ENCODE measurements at regions not wholly inside any gene's neighbourhood (a gene's known extent, or its start where the extent isn't known, plus 50 kb on each side); places are given as distances from the start of the nearest gene placed in this dataset.

- no peak for DNase-seq (ENCODE audit: low read depth)
Measured at GRCh38 chr5:128885649-128886255, 79.5 kb upstream of the SLC27A6 start.

- no peak for DNase-seq (ENCODE audit: low read depth)
Measured at GRCh38 chr5:128895122-128895521, 70.2 kb upstream of the SLC27A6 start.

- no peak for DNase-seq (ENCODE audit: low read depth)
Measured at GRCh38 chr5:128896675-128897074, 68.6 kb upstream of the SLC27A6 start.

- DNase-seq (ENCODE audit: low read depth): no peak
Measured at GRCh38 chr5:128903550-128903949, 61.7 kb upstream of the SLC27A6 start.

- peak; percentile 7 for DNase-seq (ENCODE audit: low read depth)
Measured at GRCh38 chr5:128904805-128905567, 60.3 kb upstream of the SLC27A6 start.

GRCh38 chr5:128905568-128906110, 59.6 kb upstream of the SLC27A6 start:
- peak; percentile 57 for DNase-seq (ENCODE audit: low read depth)

- DNase-seq (ENCODE audit: low read depth): no peak
Measured at GRCh38 chr5:128913551-128913950, 51.7 kb upstream of the SLC27A6 start.
